ENCODE measurements at regions not wholly inside any gene's neighbourhood (a gene's known extent, or its start where the extent isn't known, plus 50 kb on each side); places are given as distances from the start of the nearest gene placed in this dataset.

- no peak for TF ChIP-seq CTCF (conservative IDR thresholded peaks at IDR 0.05; ENCODE audit: control insufficient read depth, insufficient read depth, low read depth, low read length)
- peak; percentile 58 for DNase-seq (ENCODE audit: low read depth)
- no peak overlapping the region for H3K4me3 ChIP-seq (ENCODE audit: control insufficient read depth, low read depth, low read length)
Measured at GRCh38 chr1:172761581-172762486, 102.9 kb downstream of the FASLG start.

GRCh38 chr1:172763057-172763456 lies 104.2 kb downstream of the FASLG start:
- no peak for TF ChIP-seq CTCF (conservative IDR thresholded peaks at IDR 0.05; ENCODE audit: control insufficient read depth, insufficient read depth, low read depth, low read length)
- peak; percentile 20 for DNase-seq (ENCODE audit: low read depth)

GRCh38 chr1:172764378-172764777 lies 105.5 kb downstream of the FASLG start:
- DNase-seq (ENCODE audit: low read depth) = no peak
- H3K4me3 ChIP-seq (ENCODE audit: control insufficient read depth, low read depth, low read length) = no peak overlapping the region
- TF ChIP-seq CTCF (conservative IDR thresholded peaks at IDR 0.05; ENCODE audit: control insufficient read depth, insufficient read depth, low read depth, low read length) = no peak

More at GRCh38 chr1:172763057-172763456, 104.2 kb downstream of the FASLG start:
- no peak overlapping the region for H3K4me3 ChIP-seq (ENCODE audit: control insufficient read depth, low read depth, low read length)

GRCh38 chr1:172766462-172766861 lies 107.6 kb downstream of the FASLG start:
- TF ChIP-seq CTCF (conservative IDR thresholded peaks at IDR 0.05; ENCODE audit: control insufficient read depth, insufficient read depth, low read depth, low read length) = no peak

GRCh38 chr1:172770071-172770470 lies 111.2 kb downstream of the FASLG start:
- TF ChIP-seq CTCF (conservative IDR thresholded peaks at IDR 0.05; ENCODE audit: control insufficient read depth, insufficient read depth, low read depth, low read length) = no peak
- no peak for DNase-seq (ENCODE audit: low read depth)
- H3K4me3 ChIP-seq (ENCODE audit: control insufficient read depth, low read depth, low read length) = no peak overlapping the region

More at GRCh38 chr1:172766462-172766861, 107.6 kb downstream of the FASLG start:
- no peak for DNase-seq (ENCODE audit: low read depth)
- H3K4me3 ChIP-seq (ENCODE audit: control insufficient read depth, low read depth, low read length) = no peak overlapping the region

- peak; percentile 75 for DNase-seq (ENCODE audit: low read depth)
Measured at GRCh38 chr1:172774561-172774960, 115.7 kb downstream of the FASLG start.

More at GRCh38 chr1:172774561-172774960, 115.7 kb downstream of the FASLG start:
- no peak for TF ChIP-seq CTCF (conservative IDR thresholded peaks at IDR 0.05; ENCODE audit: control insufficient read depth, insufficient read depth, low read depth, low read length)
- no peak overlapping the region for H3K4me3 ChIP-seq (ENCODE audit: control insufficient read depth, low read depth, low read length)
